Heart left ventricle (tissue), 16 donors: ENCODE measurements at regions not wholly inside any gene's neighbourhood (a gene's known extent, or its start where the extent isn't known, plus 50 kb on each side); places are given as distances from the start of the nearest gene placed in this dataset.

Source experiments
- ATAC-seq, 4 donors: fragments of 200-7000 bp; cut with Tn5 transposase; one replicate each; pipeline ENCODE4 v1.9.1; 2020 to 2022; ENCODE audit warnings: moderate library complexity in 4 of 4, mild to moderate bottlenecking in 3 of 4, moderate number of reproducible peaks in 1 of 4
- DNase-seq, 5 donors: peaks; one replicate each; pipeline ENCODE4 v3.0.0-alpha.2; 2020
- H3K27ac ChIP-seq, 12 donors: fragments of 200-600 bp; sonication (generic) in 4 of 12; one replicate each; pipeline versions ENCODE4 v1.5.0 to v1.8.0; 2016 to 2022; ENCODE audit warnings: mild to moderate bottlenecking in 2 of 12
- H3K27me3 ChIP-seq, 9 donors: fragments of 200-600 bp; sonication (generic) in 2 of 9; one replicate each; pipeline versions ENCODE4 v1.5.1 to v1.8.0; 2016 to 2022; ENCODE audit warnings: mild to moderate bottlenecking in 3 of 9
- H3K36me3 ChIP-seq, 9 donors: fragments of 200-600 bp; sonication (generic) in 2 of 9; one replicate each; pipeline versions ENCODE4 v1.5.0 to v1.8.0; 2018 to 2022; ENCODE audit warnings: mild to moderate bottlenecking in 2 of 9
- H3K4me1 ChIP-seq, 12 donors: fragments of 200-600 bp; sonication (generic) in 4 of 12; one replicate each; pipeline versions ENCODE4 v1.5.0 to v1.8.0; 2016 to 2022; ENCODE audit warnings: mild to moderate bottlenecking in 3 of 12
- H3K4me3 ChIP-seq, 12 donors: fragments of 200-600 bp; sonication (generic) in 4 of 12; one replicate each; pipeline versions ENCODE4 v1.5.0 to v1.8.0; 2017 to 2022; ENCODE audit warnings: mild to moderate bottlenecking in 9 of 12, moderate library complexity in 4 of 12
- H3K9me3 ChIP-seq, 12 donors: fragments of 200-600 bp; sonication (generic) in 4 of 12; one replicate each; pipeline versions ENCODE4 v1.5.0 to v1.8.0; 2016 to 2022; ENCODE audit warnings: mild to moderate bottlenecking in 1 of 12
- CTCF ChIP-seq, 12 donors: fragments of 200-600 bp; sonication (generic) in 4 of 12; IDR thresholded peaks; one replicate each; pipeline versions ENCODE4 v1.5.0 to v1.8.0; 2018 to 2022; ENCODE audit warnings: antibody characterized with exemption in 12 of 12, mild to moderate bottlenecking in 5 of 12
- POLR2A ChIP-seq, 2 donors: fragments of 450-650 bp; IDR thresholded peaks; one replicate each; pipeline ENCODE4 v1.6.1; 2017; ENCODE audit warnings: antibody characterized with exemption in 2 of 2, mild to moderate bottlenecking in 2 of 2, moderate library complexity in 2 of 2
- WGBS, 4 donors: extraction: QIAGEN DNeasy Blood & Tissue Kit in 2 of 4; methylation state at CpG; one replicate each; pipeline versions ENCODE4 v1.1.5 to v1.1.7; 2013 to 2018; 5-methylcytosine and 5-hydroxymethylcytosine counted together
- intact Hi-C, 10 donors: fragments of 100-400 bp; cut with DNase I; formaldehyde crosslinking; loops; one replicate each; pipeline versions ENCODE4 v1.11.1 to v1.14.2; 2022
- donor health status: ischemic (EF 13 %, LVEDD 7.1; RV severe dilation, severe dysfunction).
- donor health status: healthy with polysubstance abuse.
- donor health status: DM: no; HTN: yes; CAD: no.
- donor health status: DM: no; HTN: no; CAD: no.
- donor health status: ischemic (EF 25% LVEDD 6.9; RV normal size, moderate dysfunction).
- donor health status: ischemic (EF 25% LVEDD 5.7; RV mildly dilated, moderate dysfunction).
- donor health status: healthy.
- donor health status: DM: yes; HTN: yes; CAD: no.
- donor health status: ischemic (EF 35%, LVEDD 5.7; RV mildly dilated, moderate dysfunction).
- donor health status: nonischemic (EF 11% LVEDD 7.7; RV severe dilation, severe dysfunction).
- donor health status: DM: yes; HTN: yes; CAD: no.
- donor health status: PGD.
- donor health status: ischemic (EF 29% LVEDD 5.4; RV normal size, mild dysfunction).
- donor health status: nonischemic (EF 23%, LVEDD 6.1; RV moderate dilation, normal function).

GRCh38 chr2:67802824-67803223 is 260.0 kb downstream of the C1D start:
- DNase-seq = no peak

GRCh38 chr2:67806816-67807215 is 256.0 kb downstream of the C1D start:
- intact Hi-C loops = no loop called here
- no peaks in the 10 kb centered on the region for H3K27me3 ChIP-seq
- ATAC-seq (no peak), DNase-seq (no peak)
- H3K9me3 ChIP-seq = peaks cover 0 to 29% (median 2%) of the 10 kb centered on the region in 12 donors
- WGBS, 4 donors = 58 to 84% (median 71%) methylated on average over 1 of the region's 1 CpG
- no peak overlapping the region for H3K27ac ChIP-seq
- H3K4me1 ChIP-seq = no peaks in the 10 kb centered on the region
- TF ChIP-seq POLR2A (IDR thresholded peaks at IDR 0.05) (no peak), CTCF (IDR thresholded peaks at IDR 0.05) (no peak)
- no peak overlapping the region for H3K4me3 ChIP-seq
- H3K36me3 ChIP-seq = no peaks in the 10 kb centered on the region

More at GRCh38 chr2:67802824-67803223, 260.0 kb downstream of the C1D start:
- Histone ChIP-seq H3K4me3 (no peak overlapping the region), H3K9me3 (peaks cover 0 to 10% (median 0%) of the 10 kb centered on the region in 12 donors), H3K27ac (no peak overlapping the region), H3K27me3 (no peaks in the 10 kb centered on the region), H3K36me3 (no peaks in the 10 kb centered on the region), H3K4me1 (peaks cover 0 to 12% (median 0%) of the 10 kb centered on the region in 12 donors)
- intact Hi-C loops = no loop called here
- WGBS, 4 donors = 45 to 98% (median 49%) methylated on average over 2 of the region's 2 CpGs
- TF ChIP-seq CTCF (IDR thresholded peaks at IDR 0.05) (no peak), POLR2A (IDR thresholded peaks at IDR 0.05) (no peak)
- ATAC-seq = no peak

- no peaks in the 10 kb centered on the region for H3K4me1 ChIP-seq
- DNase-seq = no peak
- intact Hi-C loops = no loop called here
- no peak for ATAC-seq
- no peak overlapping the region for H3K4me3 ChIP-seq
- no peaks in the 10 kb centered on the region for H3K36me3 ChIP-seq
- peaks cover 0 to 36% (median 2%) of the 10 kb centered on the region in 12 donors for H3K9me3 ChIP-seq
- TF ChIP-seq POLR2A (IDR thresholded peaks at IDR 0.05) = no peak
- no peak for TF ChIP-seq CTCF (IDR thresholded peaks at IDR 0.05)
- no peak overlapping the region for H3K27ac ChIP-seq
- H3K27me3 ChIP-seq = no peaks in the 10 kb centered on the region
Measured at GRCh38 chr2:67808112-67808511, 254.7 kb downstream of the C1D start.

GRCh38 chr2:67812682-67813081 is 250.1 kb downstream of the C1D start:
- peaks cover 0 to 28% (median 2%) of the 10 kb centered on the region in 12 donors for H3K9me3 ChIP-seq
- H3K4me3 ChIP-seq = no peak overlapping the region
- WGBS, 4 donors = 94 to 100% (median 98%) methylated on average over 1 of the region's 1 CpG
- ATAC-seq (no peak), DNase-seq (no peak)
- no peaks in the 10 kb centered on the region for H3K27me3 ChIP-seq
- no peak overlapping the region for H3K27ac ChIP-seq
- intact Hi-C loops = no loop called here
- TF ChIP-seq CTCF (IDR thresholded peaks at IDR 0.05) = no peak
- no peak for TF ChIP-seq POLR2A (IDR thresholded peaks at IDR 0.05)
- no peaks in the 10 kb centered on the region for H3K4me1 ChIP-seq
- no peaks in the 10 kb centered on the region for H3K36me3 ChIP-seq
